ENCODE measurements at regions not wholly inside any gene's neighbourhood (a gene's known extent, or its start where the extent isn't known, plus 50 kb on each side); places are given as distances from the start of the nearest gene placed in this dataset.

- TF ChIP-seq ZNF263 (CRISPR knock-in tag; IDR thresholded peaks at IDR 0.05; ENCODE audit: low read depth) (no peak), ZSCAN18 (CRISPR knock-in tag; IDR thresholded peaks at IDR 0.05) (no peak), NFE2L1 (CRISPR knock-in tag; IDR thresholded peaks at IDR 0.05) (no peak), ATF1 (CRISPR knock-in tag; IDR thresholded peaks at IDR 0.05) (no peak)
Measured at GRCh38 chr3:56966104-56966503, 94.4 kb upstream of the SPATA12 start.
